Myocyte (in vitro differentiated cells): ENCODE measurements at regions not wholly inside any gene's neighbourhood (a gene's known extent, or its start where the extent isn't known, plus 50 kb on each side); places are given as distances from the start of the nearest gene placed in this dataset.

Source experiments
- DNase-seq: peaks from one replicate; pipeline ENCODE4 v3.0.0-alpha.2; 2012; ENCODE audit warnings: low read depth

DNA sequence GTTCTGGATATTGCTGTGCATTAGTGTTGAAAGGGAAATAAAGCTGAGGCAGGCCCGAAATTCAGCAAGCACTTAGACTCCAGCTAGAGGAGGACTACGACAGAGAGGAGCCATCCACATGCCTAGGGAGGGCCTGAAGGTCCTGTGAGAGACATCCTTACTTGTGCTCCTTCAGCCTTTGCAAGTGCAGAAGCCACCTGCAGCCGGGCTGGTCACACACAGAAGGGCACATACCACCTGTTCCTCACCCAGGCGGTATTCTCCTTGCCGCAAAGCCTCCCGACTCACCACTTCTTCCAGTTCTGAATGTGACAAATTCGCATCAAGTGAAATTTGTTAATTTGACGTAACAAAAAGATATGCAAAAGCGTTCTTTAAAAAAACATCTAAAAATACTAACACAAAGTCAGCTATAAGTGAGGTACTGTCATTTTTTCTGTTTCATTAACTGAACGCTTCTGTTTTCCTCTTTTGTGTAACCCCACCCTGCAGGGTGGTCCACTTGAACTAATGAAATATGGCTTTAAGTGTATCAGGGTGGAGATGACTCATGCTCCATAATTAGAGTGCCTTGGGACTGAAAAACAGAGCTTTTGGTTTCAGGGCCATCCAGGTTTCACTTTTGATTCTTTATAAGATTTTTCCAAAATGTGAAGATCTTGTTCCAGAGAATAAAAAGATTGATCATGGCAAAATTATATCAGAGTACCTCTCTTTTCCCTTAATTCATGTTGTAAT lies 467.9 kb upstream of the ATP11B start:
- no peak for DNase-seq

GRCh38 chr3:182327196-182327681 lies 466.1 kb upstream of the ATP11B start:
- peak; percentile 15 for DNase-seq

- no peak for DNase-seq
Measured at GRCh38 chr3:182330646-182331045, 462.7 kb upstream of the ATP11B start.

GRCh38 chr3:182331341-182331740 lies 462.0 kb upstream of the ATP11B start:
- DNase-seq: peak; percentile 30

DNA sequence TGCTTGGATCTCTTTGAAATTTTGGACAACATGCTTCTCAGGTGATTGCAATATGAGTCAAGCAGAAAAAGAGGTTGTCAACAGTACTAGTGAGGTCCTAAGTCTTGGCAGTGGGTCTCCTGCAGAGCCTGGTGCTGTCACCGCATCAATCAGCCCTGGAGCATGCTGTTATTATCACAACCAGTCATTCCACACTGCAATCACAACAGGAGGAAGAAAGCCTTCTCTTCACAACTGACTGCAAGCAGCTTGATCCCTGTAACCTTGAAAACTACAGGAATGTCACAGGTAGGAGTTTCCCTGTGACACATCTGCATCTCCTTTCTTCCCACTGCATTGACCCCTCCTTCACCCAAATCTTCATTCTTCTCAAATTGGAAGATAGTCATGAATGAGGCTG lies 451.1 kb upstream of the ATP11B start:
- no peak for DNase-seq

GRCh38 chr3:182344026-182344425 lies 449.3 kb upstream of the ATP11B start:
- peak; percentile 6 for DNase-seq

DNA sequence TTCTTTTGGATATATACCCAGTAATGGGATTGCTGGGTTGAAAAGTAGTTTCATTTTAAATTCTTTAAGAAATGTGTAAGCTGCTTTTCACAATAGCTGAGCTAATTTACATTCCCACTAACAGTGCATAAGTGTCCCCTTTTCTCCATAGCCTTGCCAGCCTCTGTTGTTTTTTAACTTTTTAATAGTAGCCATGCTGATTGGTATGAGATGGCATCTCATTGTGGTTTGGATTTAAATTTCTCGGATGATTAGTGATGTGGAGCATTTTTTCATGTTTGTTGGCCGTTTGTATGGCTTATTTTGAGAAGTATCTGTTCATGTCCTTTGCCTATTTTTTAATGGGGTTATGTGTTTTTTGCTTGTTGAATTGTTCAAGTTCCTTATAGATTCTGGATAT lies 444.3 kb upstream of the ATP11B start:
- DNase-seq: peak; percentile 9

- DNase-seq: no peak
Measured at GRCh38 chr3:182349951-182350517, 443.3 kb upstream of the ATP11B start.

DNA sequence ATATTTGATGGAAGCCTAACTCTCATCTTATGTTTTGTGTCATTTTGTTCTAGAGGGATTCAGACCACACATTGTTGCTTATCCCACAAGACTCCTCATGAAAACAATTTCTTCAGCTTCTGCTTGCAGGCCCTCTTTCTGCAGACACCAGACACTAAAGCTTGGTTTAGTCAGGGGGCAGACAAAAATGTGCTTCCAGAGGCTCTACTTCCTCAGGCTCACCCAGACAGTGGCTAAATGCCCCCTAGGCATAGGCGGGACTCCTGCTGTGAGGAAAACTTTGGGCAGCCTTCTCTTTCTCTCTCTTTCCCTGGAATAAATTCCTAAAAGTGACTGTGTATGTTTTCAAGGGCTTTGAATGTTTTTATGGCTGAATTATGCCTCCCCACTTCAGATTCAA lies 435.4 kb upstream of the ATP11B start:
- DNase-seq: no peak

- peak; percentile 81 for DNase-seq
Measured at GRCh38 chr3:182364323-182364722, 429.0 kb upstream of the ATP11B start.

DNA sequence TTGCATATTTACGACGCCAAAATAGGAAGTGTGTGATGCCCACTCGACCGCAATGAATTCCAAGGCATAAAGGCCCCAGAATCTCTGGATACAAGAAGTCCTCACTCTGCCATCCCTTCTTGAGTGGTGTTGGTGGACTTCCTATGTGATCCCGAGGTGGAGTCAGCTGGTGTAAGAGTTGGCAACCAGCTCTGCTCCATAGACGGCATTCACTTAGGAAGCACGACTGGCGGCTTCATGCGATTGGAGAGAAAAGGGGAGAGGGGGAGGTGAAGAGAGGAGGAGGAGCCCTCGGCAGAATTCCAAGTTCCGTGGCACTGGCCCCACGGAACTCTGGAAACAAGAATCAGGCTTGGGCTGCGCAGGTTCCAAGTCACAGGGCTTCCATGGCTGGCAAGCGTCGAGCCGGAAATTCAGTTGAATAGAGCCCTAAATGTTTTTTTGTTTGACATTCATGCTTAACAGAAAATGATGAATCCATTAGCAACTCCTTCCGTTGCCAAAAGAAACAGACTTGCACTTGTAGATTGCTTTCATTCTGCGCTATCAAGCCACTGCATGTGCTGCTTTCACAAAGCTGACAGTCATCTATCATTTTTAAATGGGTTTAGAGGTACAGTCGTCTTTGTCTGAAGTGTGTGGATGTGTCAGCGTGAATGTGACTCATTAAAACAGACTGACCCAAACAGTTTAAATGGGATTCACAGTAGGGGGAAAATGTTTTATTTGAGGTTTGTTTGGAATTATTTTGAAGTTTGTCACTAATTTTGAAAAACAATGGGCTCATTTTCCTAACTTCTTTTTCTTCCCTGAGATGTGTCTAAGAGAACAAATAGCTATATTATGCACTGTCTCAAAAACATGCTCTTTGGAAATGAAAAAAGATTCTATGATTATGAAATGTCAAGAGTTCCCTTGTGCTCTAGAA lies 428.3 kb upstream of the ATP11B start:
- peak; percentile 73 for DNase-seq

GRCh38 chr3:182366746-182367145 lies 426.6 kb upstream of the ATP11B start:
- DNase-seq: no peak

DNA sequence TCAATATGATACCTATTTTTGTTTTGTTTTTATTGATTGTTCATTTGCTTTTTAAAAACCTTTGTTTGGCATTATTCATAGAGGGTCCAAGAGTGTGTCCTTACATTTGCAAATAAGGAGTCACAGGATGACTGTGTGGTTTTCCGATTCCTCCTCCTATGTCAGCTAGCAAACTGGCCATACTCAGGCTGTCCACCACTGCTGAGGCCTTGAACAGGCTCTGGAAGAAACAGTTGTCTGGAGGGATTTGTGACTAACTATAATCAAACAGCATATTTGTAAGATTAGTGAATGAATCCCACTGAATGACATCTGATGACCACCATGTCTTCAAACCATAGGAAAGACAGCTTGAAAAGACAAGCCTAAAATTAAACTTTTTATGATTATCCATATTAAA lies 423.4 kb upstream of the ATP11B start:
- peak; percentile 35 for DNase-seq

GRCh38 chr3:182370949-182371348 lies 422.4 kb upstream of the ATP11B start:
- peak; percentile 55 for DNase-seq

DNA sequence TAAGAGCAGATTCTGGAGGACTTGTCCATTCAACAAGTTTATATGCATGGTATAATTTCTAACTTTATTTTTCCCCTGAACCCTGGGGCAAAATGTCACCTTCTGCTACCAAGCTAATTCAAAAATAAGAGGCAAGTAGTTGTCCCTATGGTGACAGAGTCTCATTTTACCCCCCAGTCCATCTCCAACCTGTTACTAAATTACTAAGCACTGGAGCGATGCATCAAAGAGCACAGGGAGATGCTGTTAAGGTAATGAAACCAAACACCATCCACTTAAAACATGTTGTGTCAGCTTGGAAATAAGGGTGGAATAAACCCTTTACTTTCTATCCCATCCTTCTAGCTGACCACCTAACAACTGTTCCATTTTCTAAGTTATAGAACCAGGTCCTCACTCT lies 417.4 kb upstream of the ATP11B start:
- no peak for DNase-seq

DNA sequence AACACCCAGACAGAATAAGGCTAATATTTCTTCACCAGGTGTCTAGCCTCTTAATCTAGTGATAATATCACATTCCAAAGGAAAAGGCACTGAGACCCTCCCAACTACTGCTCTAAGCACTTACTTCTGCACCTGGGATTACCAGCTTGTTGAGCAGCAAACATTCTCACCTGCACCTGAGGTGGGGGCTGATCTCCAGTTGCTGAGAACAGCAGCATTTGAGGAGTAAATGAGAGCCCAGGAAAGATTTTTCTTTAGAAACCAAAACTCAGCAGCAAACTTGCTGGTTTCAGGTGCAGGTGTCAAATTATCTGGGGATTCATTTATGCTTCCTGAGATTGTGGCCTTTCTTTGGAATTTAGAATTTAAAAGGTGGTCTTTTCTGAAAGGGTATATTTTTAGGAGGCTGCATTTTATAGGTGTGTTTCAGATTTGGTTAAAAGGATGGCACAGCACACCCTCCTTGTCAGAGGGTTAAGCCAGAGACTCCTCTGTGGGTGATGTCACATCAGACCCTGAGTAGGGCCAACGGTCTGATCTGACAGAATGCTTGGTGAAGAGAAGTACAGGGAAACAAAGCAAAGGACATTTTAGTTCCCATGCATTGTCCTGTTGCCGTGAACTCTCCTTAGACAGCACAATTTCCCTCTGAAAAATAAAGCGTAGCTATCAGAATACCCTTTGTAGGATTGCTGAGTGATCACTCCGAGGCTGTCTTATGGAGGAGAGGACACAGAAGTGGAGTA lies 411.0 kb upstream of the ATP11B start:
- DNase-seq: no peak

- peak; percentile 44 for DNase-seq
Measured at GRCh38 chr3:182384221-182384620, 409.1 kb upstream of the ATP11B start.

- DNase-seq: no peak
Measured at GRCh38 chr3:182385356-182385755, 407.9 kb upstream of the ATP11B start.

DNA sequence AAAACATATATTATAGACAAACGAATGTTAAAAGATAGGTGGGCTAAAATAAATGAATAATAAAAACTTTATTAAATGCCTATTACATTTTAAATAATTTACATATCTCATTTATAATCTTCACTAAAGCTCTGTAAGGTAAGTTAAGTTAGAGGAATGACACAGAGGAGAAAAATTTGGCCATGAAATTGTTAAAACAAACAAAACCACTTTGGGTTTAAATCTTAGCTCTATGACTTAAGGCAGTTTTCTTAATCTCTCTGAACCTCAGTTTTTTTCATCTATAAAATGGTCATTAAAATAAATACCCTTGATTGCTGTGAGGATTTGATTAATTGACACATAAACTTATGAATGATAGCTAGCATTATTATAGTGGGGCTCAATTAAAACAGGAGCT lies 404.8 kb upstream of the ATP11B start:
- DNase-seq: no peak

DNA sequence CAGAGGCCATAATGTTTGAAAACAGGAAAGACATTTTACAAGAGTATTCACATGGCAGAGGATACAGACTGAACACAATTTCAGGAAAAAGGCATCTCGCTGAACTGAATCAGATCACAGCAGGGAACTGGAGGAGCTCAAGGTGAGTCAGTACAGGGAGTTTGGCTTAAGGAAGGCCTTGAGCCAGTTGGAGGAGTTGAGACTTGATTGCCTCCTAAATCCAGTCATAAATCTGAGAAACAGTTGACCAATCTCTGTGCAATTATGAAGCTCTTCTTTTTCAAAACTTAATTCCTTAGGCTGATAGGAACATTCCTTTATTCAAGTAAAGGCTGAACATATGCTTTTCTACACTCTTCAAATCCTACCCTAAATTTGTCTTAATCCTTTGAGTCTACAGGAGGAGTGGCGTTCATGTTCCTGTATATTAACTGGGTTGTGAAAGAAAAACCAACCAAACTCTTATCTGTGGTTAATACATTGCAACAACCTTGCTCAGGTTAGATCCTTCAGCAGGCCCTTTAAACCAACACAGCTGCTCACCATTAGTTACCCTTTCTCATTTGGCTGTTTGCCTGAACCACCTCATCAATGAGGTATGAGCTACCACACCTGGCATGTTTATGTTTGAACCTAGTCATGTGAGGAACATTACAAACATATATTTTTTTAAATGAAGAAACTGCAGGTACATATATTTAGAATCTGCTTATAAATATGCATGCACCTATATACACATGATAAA lies 404.1 kb upstream of the ATP11B start:
- no peak for DNase-seq

- DNase-seq: no peak
Measured at GRCh38 chr3:182390421-182390820, 402.9 kb upstream of the ATP11B start.
